RWPE2 (cell line): ENCODE measurements at regions not wholly inside any gene's neighbourhood (a gene's known extent, or its start where the extent isn't known, plus 50 kb on each side); places are given as distances from the start of the nearest gene placed in this dataset.

ENCODE experiments used
- ATAC-seq: fragments of 200-7000 bp; cut with Tn5 transposase; 3 replicates; pipeline ENCODE4 v1.9.1; 2021; ENCODE audit warnings: low read depth
- DNase-seq: peaks from one replicate; pipeline ENCODE4 v3.0.0-alpha.2; 2020; ENCODE audit warnings: low spot score
- H3K27ac ChIP-seq: fragments of 450-650 bp; 2 replicates; pipeline ENCODE4 v1.5.1; 2017; ENCODE audit warnings: mild to moderate bottlenecking; ENCODE audit not compliant: poor library complexity, severe bottlenecking
- H3K27me3 ChIP-seq: fragments of 250-450 bp; sonication (Bioruptor Pico); 2 replicates; pipeline ENCODE4 v1.5.1; 2021; ENCODE audit warnings: mild to moderate bottlenecking, moderate library complexity; ENCODE audit not compliant: insufficient read depth, poor library complexity, severe bottlenecking
- H3K36me3 ChIP-seq: fragments of 250-450 bp; sonication (Bioruptor Pico); 2 replicates; pipeline ENCODE4 v1.5.1; 2020; ENCODE audit warnings: low read depth, mild to moderate bottlenecking, moderate library complexity
- H3K4me1 ChIP-seq: fragments of 250-450 bp; sonication (Bioruptor Pico); 2 replicates; pipeline ENCODE4 v1.5.1; 2021; ENCODE audit warnings: mild to moderate bottlenecking, moderate library complexity; ENCODE audit not compliant: insufficient read depth, poor library complexity, severe bottlenecking
- H3K4me3 ChIP-seq: fragments of 250-450 bp; sonication (Bioruptor Pico); 2 replicates; pipeline ENCODE4 v1.5.1; 2021; ENCODE audit warnings: mild to moderate bottlenecking, moderate library complexity; ENCODE audit not compliant: severe bottlenecking
- H3K9me3 ChIP-seq: fragments of 250-450 bp; sonication (Bioruptor Pico); 2 replicates; pipeline ENCODE4 v1.5.1; 2021; ENCODE audit warnings: mild to moderate bottlenecking, moderate library complexity; ENCODE audit not compliant: severe bottlenecking
- TF ChIP-seq, protein P1 (sequence below): fragments of 450-650 bp; IDR thresholded peaks from one replicate; pipeline ENCODE4 v1.5.1; 2017; ENCODE audit warnings: mild to moderate bottlenecking, moderate library complexity; ENCODE audit not compliant: poor library complexity, severe bottlenecking

DNA sequence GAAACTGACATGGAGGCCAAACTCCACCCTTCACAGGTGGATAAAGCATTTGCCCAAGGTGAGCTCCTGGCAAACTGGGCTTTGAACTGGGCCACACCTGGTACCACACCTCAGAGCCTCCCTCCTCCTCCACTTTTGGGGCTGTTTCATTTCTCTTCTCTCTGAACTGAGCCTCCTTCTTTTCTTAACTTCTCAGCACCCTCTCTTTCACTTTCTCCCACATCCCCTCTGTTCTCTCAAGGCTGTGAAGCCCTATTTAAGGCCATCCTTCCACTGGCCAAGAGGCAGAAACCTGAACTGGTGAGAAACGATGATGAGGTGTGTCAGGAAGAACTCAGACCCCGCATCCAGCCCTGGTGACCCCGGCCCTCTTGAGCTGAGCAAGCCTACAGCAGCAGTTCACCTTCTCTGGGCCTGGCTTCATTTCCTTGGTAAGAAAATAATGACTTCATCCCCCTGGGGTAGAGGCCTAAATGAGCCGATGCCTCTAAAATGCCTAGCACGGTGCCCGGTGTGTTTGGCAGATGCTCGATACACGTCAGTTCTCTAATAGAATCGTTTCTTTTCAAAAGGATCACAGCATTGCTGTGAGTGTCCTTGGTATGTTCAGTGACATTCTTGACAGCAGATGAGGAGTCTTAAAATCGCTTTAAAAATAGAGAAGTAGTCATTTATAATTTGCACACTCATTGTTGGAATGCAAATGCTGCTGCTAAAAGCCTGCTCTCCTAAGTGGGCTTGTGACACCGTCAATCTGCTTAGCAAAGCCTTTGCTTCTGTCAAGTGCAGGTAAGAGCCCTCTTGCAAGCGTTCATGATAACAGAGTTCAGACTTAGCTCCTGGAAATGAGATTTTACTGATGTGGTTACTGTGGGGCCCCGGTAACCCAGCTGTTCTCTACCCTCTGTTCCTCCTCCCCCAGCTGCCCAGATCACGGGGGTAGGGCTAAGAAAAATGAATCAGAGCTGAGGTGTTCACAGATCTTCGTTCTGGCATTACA lies 97.7 kb upstream of the ATP2B2 start:
- no peaks in the 10 kb centered on the region for H3K27me3 ChIP-seq
- no peak overlapping the region for H3K4me3 ChIP-seq
- no peaks in the 10 kb centered on the region for H3K4me1 ChIP-seq
- DNase-seq = no peak
- no peaks in the 10 kb centered on the region for H3K9me3 ChIP-seq
- TF ChIP-seq, protein P1, sequence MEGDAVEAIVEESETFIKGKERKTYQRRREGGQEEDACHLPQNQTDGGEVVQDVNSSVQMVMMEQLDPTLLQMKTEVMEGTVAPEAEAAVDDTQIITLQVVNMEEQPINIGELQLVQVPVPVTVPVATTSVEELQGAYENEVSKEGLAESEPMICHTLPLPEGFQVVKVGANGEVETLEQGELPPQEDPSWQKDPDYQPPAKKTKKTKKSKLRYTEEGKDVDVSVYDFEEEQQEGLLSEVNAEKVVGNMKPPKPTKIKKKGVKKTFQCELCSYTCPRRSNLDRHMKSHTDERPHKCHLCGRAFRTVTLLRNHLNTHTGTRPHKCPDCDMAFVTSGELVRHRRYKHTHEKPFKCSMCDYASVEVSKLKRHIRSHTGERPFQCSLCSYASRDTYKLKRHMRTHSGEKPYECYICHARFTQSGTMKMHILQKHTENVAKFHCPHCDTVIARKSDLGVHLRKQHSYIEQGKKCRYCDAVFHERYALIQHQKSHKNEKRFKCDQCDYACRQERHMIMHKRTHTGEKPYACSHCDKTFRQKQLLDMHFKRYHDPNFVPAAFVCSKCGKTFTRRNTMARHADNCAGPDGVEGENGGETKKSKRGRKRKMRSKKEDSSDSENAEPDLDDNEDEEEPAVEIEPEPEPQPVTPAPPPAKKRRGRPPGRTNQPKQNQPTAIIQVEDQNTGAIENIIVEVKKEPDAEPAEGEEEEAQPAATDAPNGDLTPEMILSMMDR = no peak
- H3K27ac ChIP-seq = no peak overlapping the region
- no peaks in the 10 kb centered on the region for H3K36me3 ChIP-seq
- ATAC-seq = no peak

DNA sequence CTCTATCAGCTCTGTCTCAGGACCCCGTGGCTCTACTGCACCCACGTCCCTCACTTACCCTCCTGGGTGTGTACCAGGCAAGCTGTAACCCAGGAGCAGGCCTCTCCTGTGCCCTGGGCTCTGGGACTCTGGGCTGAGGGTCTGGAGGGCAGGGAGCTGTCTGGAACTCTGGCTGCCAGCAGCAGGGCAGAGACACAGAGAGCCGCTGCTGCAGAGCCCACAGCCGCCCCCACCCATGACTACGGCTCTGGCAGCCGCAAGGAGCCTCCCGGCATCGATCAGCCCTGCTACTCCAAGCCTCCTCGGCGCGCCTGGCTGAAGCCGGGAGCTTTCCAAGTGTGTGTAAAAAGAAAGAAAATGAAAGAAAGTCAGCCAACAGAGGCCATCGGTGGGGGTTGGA lies 103.7 kb upstream of the ATP2B2 start:
- peaks cover 7% of the 10 kb centered on the region for H3K9me3 ChIP-seq
- ATAC-seq = no peak
- H3K36me3 ChIP-seq = no peaks in the 10 kb centered on the region
- no peak overlapping the region for H3K27ac ChIP-seq
- H3K27me3 ChIP-seq = peaks cover under 1% of the 10 kb centered on the region
- H3K4me3 ChIP-seq = no peak overlapping the region
- no peak for DNase-seq
- TF ChIP-seq, protein P1 = no peak
- no peaks in the 10 kb centered on the region for H3K4me1 ChIP-seq

DNA sequence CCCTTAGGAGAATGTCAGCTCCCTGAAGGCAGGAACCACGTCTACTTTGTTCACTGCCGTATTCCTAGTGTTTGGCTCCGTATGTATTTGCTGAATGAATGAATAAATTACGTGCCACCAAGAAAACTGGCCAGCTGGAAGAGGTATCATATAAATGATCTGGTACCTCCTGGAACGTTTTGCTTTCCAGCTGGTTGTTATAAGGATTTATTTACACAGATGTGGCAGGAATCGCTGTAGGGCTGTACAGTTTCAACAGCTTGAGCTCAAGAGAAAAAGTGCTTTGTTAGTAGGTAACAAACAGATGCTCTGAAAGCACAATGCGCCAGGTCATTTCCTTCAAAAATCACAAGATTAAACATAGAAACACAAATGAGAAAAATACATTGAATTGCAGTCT lies 108.8 kb upstream of the ATP2B2 start:
- H3K4me3 ChIP-seq = no peak overlapping the region

DNA sequence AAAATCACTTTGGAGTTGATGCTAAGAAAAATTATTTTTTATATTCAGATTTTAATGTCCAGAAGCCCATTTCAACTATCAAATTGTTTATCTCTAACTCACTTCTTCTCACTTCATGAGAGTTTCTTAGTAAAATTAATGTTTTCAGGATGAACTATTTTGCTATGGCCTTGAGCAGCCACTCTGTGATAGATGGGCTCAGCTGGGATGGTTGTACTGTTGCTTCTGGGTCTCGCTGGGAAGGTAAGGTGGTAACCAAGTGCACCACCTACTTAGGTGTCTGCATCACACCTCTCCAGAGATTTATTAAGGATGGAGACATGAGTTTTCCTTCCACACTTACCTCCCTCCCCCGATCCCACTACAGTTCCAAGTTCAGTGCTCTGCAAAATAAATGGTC lies 110.3 kb upstream of the ATP2B2 start:
- H3K27ac ChIP-seq = no peak overlapping the region
- H3K4me3 ChIP-seq = no peak overlapping the region
- DNase-seq (no peak), ATAC-seq (no peak)
- TF ChIP-seq, protein P1 = no peak
- H3K9me3 ChIP-seq = peaks cover 7% of the 10 kb centered on the region
- no peaks in the 10 kb centered on the region for H3K4me1 ChIP-seq
- H3K36me3 ChIP-seq = no peaks in the 10 kb centered on the region
- H3K27me3 ChIP-seq = peaks cover 34% of the 10 kb centered on the region

More for the DNA sequence above, 108.8 kb upstream of the ATP2B2 start:
- no peak overlapping the region for H3K27ac ChIP-seq
- no peaks in the 10 kb centered on the region for H3K36me3 ChIP-seq
- ATAC-seq = no peak
- peaks cover 31% of the 10 kb centered on the region for H3K27me3 ChIP-seq
- TF ChIP-seq, protein P1 = no peak
- no peaks in the 10 kb centered on the region for H3K4me1 ChIP-seq
- peaks cover 7% of the 10 kb centered on the region for H3K9me3 ChIP-seq
- DNase-seq = peak; percentile 0

DNA sequence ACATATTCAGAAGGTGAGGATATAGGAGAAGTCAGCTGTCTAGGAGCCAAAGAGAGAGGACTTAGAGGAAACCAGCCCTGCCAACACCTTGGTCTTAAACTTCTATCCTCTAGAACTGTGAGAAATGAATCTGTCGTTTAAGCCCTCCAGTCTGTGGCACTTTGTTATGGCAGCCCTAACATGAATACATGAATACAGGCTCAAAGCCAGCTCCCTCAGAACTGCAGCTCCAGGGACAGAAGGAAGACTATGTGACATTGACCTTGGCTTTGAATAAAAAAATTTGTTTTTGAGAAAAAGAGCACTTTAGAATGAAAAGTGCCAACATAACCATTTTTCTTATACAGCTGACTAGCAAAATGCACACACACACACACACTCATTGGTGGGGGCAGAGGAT lies 110.9 kb upstream of the ATP2B2 start:
- no peak for ATAC-seq
- H3K9me3 ChIP-seq = peaks cover 7% of the 10 kb centered on the region
- H3K27me3 ChIP-seq = peaks cover 34% of the 10 kb centered on the region
- no peak overlapping the region for H3K4me3 ChIP-seq
- TF ChIP-seq, protein P1 = no peak
- no peak for DNase-seq
- no peaks in the 10 kb centered on the region for H3K4me1 ChIP-seq
- no peaks in the 10 kb centered on the region for H3K36me3 ChIP-seq
- H3K27ac ChIP-seq = no peak overlapping the region
